GM12864 (cell line): ENCODE measurements at regions not wholly inside any gene's neighbourhood (a gene's known extent, or its start where the extent isn't known, plus 50 kb on each side); places are given as distances from the start of the nearest gene placed in this dataset.

Experiments used
- DNase-seq: peaks from one replicate; pipeline ENCODE4 v3.0.0-alpha.2; 2011; ENCODE audit warnings: low read depth
- H3K4me3 ChIP-seq: 2 replicates; pipeline ENCODE4 v1.5.1; 2011; ENCODE audit warnings: mild to moderate bottlenecking, low read depth, low read length, control low read depth
- TF ChIP-seq, protein P1 (sequence below): IDR thresholded peaks from 2 replicates; pipeline ENCODE4 v1.5.1; 2011; ENCODE audit warnings: low read depth, mild to moderate bottlenecking, moderate library complexity, low read length, control low read depth, inconsistent platforms; ENCODE audit errors: missing control alignments

DNA sequence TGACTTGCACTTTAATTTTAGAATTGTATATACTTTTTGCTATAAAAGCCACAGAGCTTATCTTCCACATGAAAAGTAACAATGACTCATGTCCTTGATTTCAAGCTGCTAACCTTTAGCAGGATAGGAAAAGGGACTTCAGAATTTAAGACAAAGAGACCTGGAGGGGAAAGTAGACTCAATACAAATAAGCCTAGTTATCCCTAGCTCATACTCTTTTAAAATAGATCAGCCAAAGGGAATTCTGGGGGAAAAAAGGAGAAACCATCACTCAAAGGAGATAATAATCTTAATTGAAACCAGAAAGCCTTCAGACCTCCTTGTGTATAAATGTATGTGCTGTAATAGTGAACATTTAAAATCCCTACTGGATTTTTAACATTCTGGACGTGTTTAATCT, 930.3 kb downstream of the NTRK3 start:
- DNase-seq: no peak
- TF ChIP-seq, protein P1, sequence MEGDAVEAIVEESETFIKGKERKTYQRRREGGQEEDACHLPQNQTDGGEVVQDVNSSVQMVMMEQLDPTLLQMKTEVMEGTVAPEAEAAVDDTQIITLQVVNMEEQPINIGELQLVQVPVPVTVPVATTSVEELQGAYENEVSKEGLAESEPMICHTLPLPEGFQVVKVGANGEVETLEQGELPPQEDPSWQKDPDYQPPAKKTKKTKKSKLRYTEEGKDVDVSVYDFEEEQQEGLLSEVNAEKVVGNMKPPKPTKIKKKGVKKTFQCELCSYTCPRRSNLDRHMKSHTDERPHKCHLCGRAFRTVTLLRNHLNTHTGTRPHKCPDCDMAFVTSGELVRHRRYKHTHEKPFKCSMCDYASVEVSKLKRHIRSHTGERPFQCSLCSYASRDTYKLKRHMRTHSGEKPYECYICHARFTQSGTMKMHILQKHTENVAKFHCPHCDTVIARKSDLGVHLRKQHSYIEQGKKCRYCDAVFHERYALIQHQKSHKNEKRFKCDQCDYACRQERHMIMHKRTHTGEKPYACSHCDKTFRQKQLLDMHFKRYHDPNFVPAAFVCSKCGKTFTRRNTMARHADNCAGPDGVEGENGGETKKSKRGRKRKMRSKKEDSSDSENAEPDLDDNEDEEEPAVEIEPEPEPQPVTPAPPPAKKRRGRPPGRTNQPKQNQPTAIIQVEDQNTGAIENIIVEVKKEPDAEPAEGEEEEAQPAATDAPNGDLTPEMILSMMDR: no peak
- no peak overlapping the region for H3K4me3 ChIP-seq

- TF ChIP-seq, protein P1: no peak
- DNase-seq: no peak
Measured at GRCh38 chr15:87322870-87323269, 933.7 kb downstream of the NTRK3 start.

DNA sequence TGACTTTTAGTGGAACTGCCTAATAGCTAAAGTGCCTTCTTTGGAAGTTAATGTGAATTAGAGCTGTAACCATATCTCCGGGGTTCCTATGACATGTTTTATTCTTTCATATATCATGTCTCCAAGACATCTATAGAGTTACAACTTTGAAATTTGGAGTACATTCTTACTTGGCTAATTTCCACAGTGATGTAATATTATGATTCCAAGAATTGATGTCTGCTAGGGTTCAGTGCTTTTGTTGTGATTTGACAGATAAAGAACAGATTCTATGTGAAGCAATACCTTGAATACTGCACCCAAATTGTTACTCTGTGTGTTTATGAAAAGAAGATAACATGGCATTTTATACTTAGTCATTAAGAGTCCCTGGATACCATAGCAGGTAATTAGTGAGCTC, 934.3 kb downstream of the NTRK3 start:
- TF ChIP-seq, protein P1: no peak
- DNase-seq: no peak
- H3K4me3 ChIP-seq: no peak overlapping the region

More at GRCh38 chr15:87322870-87323269, 933.7 kb downstream of the NTRK3 start:
- H3K4me3 ChIP-seq: no peak overlapping the region

- DNase-seq: no peak
- TF ChIP-seq, protein P1: no peak
- no peak overlapping the region for H3K4me3 ChIP-seq
Measured at GRCh38 chr15:87317900-87318299, 938.6 kb downstream of the NTRK3 start.

GRCh38 chr15:87312221-87312620, 944.3 kb downstream of the NTRK3 start:
- H3K4me3 ChIP-seq: no peak overlapping the region
- TF ChIP-seq, protein P1: no peak
- DNase-seq: no peak

DNA sequence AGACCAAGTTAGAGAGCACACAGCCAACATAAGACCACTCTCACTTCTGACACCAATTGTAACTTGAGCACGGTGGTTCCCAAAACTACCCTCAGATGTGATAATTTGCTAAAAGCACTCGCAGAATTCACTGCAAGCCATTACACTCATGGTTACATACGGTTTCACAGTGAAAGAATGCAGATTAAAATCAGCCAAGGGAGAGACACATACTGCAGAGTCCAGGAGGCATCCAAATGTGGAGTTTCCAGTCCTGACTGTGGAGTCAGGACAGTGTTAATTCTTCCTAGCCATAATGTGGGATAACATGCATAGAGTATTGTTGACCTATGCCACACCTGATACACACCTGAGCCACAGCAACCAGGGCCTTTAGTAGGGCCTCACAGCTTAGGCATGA, 956.4 kb downstream of the NTRK3 start:
- TF ChIP-seq, protein P1: no peak
- DNase-seq: no peak
- H3K4me3 ChIP-seq: no peak overlapping the region

DNA sequence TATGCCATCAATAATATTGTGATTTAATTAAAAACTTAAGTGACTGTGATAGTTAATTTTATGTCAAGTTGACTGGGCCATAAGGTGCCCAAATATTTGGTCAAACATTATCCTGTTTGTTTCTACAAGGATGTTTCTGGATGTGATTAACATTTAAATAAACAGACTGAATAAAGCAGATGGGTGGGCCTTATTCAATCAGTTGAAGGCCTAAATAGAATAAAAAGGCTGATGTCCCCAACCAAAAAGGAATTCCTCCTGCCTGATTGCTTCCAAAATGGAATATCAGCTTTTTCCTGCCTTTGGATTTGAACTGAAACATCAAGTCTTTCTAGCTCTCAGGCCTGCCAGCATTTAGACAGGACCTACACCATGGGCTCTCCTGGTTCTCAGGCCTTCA, 961.7 kb downstream of the NTRK3 start:
- no peak for DNase-seq
- H3K4me3 ChIP-seq: no peak overlapping the region
- TF ChIP-seq, protein P1: no peak
